CD4-positive, alpha-beta T cell treated with Interleukin-4 for 4 hours (primary cell): ENCODE measurements at regions not wholly inside any gene's neighbourhood (a gene's known extent, or its start where the extent isn't known, plus 50 kb on each side); places are given as distances from the start of the nearest gene placed in this dataset.
"Not testable (repeated sequence)": the region's sequence is repeated elsewhere in the genome, so short reads cannot be mapped to it uniquely, and the experiment has no call there.

Experiments used
- DNase-seq: peaks from one replicate; pipeline ENCODE4 v3.0.0-alpha.2; 2020

- DNase-seq = no peak
Observed at GRCh38 chr15:47035475-47036406, 681.6 kb upstream of the SEMA6D start.

DNA sequence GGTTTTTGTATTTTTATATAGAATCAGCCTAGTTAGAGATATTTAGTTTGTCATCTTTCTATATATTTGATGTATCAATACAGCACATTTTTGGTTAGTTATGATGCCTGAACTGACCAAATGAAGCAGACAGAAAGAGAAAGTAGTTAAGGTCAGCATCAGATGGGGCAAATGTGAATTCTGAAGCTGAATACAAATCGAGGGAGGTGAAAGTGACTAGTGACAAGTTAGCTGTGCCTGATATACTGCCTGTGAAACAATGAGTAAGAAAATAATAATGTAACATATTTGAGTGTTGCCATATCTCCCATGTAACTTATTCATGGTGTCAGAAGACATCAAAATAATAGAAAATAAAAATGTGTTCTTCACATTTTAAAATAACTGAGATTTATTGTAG, 680.3 kb upstream of the SEMA6D start:
- DNase-seq = no peak

GRCh38 chr15:47039225-47039624, 678.1 kb upstream of the SEMA6D start:
- DNase-seq = no peak

DNA sequence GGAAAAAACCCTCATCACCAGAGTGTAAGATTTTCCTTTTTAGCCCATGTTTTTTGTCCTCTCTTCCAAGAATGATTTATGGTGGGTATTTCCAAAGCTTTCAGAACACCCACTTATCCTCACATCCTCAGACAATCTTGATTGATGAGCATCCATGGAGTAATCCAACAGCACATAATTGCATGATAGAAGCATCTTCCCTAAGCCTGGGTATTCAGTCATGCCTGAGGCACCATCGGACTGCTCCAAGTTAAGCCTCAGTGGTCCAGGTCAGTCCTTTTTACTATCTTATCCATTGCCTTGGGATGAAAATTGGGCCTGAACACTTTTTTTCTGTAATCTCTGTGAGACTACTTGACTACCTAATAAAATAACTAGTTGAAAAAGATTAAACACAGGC, 676.0 kb upstream of the SEMA6D start:
- DNase-seq = no peak

GRCh38 chr15:47047981-47048380, 669.3 kb upstream of the SEMA6D start:
- not testable (repeated sequence) for DNase-seq

DNA sequence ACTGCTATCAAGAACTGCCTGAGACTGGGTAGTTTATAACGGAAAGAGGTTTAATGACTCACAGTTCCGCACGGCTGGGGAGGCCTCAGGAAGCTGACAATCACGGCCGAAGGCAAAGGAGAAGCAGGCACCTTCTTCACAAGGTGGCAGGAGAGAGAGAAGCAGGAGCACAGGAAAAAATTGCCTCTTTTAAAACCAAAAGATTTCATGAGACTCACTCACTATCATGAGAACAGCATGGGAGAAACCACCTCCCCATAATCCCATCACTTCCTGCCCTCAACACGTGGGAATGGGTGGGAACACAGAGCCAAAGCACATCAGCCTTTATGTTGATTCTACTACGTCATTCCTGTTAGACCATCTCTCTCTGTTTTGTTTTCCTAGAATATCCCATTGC, 650.9 kb upstream of the SEMA6D start:
- DNase-seq = no peak

- not testable (repeated sequence) for DNase-seq
Observed at GRCh38 chr15:47077846-47078245, 639.5 kb upstream of the SEMA6D start.

DNA sequence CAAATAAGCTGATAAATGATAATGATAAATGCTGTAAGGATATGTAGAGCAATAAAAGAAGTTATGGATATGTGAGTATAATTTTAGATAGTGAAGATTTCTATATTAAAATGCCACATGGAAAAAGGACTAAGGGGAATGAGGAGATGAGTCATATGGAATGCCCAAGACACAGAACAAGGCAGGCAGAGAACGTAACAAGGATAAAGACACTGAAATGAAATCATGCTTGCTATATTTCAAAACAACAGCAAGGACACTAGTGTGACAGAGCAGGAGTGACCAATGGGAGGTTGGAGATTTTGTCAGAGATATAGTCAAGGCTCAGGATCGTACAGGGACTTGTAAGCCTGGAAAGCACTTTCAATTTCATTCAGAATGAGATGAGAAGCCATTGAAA, 621.5 kb upstream of the SEMA6D start:
- DNase-seq = no peak

- DNase-seq = not testable (repeated sequence)
Observed at GRCh38 chr15:47098526-47098925, 618.8 kb upstream of the SEMA6D start.

- not testable (repeated sequence) for DNase-seq
Observed at GRCh38 chr15:47099801-47100200, 617.5 kb upstream of the SEMA6D start.

DNA sequence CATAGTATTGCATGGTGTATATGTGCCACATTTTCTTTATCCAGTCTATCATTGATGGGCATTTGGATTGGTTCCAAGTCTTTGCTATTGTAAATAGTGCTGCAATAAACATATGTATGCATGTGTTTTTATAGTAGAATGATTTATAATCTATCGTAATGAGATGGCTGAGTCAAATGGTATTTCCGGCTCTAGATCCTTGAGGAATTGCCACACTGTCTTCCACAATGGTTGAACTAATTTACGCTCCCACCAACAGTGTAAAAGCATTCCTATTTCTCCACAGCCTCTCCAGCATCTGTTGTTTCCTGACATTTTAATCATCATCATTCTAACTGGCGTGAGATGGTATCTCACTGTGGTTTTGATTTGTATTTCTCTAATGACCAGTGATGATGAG, 608.5 kb upstream of the SEMA6D start:
- DNase-seq = not testable (repeated sequence)

- DNase-seq = no peak
Observed at GRCh38 chr15:47116698-47117097, 600.6 kb upstream of the SEMA6D start.

GRCh38 chr15:47119349-47119748, 598.0 kb upstream of the SEMA6D start:
- DNase-seq = no peak

- no peak for DNase-seq
Observed at GRCh38 chr15:47124430-47125102, 592.7 kb upstream of the SEMA6D start.

- DNase-seq = no peak
Observed at GRCh38 chr15:47129033-47129432, 588.3 kb upstream of the SEMA6D start.

GRCh38 chr15:47131450-47131849, 585.9 kb upstream of the SEMA6D start:
- not testable (repeated sequence) for DNase-seq

DNA sequence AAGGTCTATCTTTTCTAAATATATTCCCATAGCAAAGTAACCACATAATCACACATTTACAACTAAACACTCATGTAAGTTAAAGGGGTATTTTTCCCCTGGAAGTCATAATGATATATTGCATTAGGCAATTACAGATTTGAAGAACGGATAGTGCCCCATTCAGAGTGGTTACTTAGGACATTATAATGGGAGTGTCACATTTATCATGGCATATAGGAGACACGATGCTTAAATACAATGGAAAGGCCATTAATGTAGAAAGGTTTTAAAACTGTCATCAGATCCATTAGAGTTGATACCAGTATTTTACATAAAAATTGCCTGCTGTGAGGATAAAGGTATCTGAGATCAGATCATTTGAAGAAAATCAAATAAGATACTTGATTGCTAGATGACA, 582.0 kb upstream of the SEMA6D start:
- no peak for DNase-seq

GRCh38 chr15:47136236-47136635, 581.1 kb upstream of the SEMA6D start:
- DNase-seq = no peak

GRCh38 chr15:47139965-47140364, 577.3 kb upstream of the SEMA6D start:
- DNase-seq = no peak

DNA sequence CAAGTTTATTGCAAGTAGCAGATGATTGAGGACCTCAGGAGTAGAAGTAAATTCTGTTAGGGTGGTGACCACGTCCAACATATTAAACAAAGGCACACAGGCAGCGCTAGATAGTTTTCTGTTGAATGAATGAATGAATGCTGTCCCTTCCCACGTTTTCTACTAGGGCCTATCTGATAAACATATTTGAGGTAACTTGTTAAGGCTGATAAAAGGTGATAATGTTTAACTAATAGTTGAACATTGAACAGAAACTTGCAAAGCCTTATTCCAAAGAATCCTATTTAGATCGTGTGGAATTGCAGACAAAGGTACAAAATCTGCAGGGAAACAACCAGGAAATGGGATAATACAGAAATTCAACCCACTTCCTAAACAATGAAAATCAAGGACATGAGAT, 559.5 kb upstream of the SEMA6D start:
- DNase-seq = no peak

- DNase-seq = no peak
Observed at GRCh38 chr15:47158573-47158972, 558.7 kb upstream of the SEMA6D start.

GRCh38 chr15:47177177-47177576, 540.1 kb upstream of the SEMA6D start:
- no peak for DNase-seq

DNA sequence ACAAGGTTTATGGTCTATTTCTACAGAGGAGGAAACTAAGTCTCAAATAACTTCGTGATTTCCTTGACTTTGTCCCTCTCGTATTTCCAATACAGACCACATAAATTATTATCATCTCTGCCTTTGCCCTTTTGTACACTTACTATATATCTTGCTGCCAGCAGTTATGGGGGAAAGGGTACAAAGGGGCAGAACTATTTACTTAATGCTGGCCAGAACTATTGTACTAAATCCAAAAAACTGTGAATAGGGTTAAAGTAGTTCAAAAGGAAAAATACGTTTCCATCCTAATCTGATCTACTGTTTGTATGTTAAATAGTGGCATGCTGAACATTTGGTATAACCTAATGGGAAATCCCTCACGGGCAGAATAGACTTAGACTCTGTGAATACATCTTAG, 537.3 kb upstream of the SEMA6D start:
- DNase-seq = no peak

DNA sequence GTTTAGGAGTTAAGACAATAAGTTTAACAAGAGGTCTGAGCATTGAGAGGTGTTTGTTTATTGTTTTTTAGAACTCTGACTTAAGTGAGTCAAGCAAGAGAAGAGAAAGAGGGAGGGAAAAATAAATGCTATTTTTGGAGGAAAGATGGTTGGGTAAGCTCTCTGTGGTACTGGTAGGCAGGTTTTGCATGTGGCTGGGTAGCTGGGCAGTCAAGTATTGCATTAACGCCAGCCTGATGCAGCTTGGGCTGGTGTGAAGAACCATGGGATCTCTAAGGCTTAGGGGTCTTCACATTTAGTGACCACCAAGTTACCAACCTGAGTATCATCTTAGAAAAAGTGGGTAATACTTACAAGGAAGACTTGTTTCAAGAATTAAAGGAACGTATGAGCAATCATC, 534.5 kb upstream of the SEMA6D start:
- no peak for DNase-seq
